Heart right ventricle (tissue), 16 donors: ENCODE measurements at regions not wholly inside any gene's neighbourhood (a gene's known extent, or its start where the extent isn't known, plus 50 kb on each side); places are given as distances from the start of the nearest gene placed in this dataset.

ENCODE experiments used
- ATAC-seq, 8 donors: fragments of 200-7000 bp; cut with Tn5 transposase; one replicate each; pipeline ENCODE4 v1.9.1; 2020; ENCODE audit warnings: mild to moderate bottlenecking in 8 of 8, moderate library complexity in 8 of 8, moderate number of reproducible peaks in 1 of 8
- DNase-seq, 2 donors: peaks; one replicate each; pipeline ENCODE4 v3.0.0-alpha.2; 2020
- H3K27ac ChIP-seq, 10 donors: fragments of 200-600 bp; sonication (generic) in 2 of 10; one replicate each; pipeline versions ENCODE4 v1.5.0 to v1.8.0; 2020 to 2022; ENCODE audit warnings: mild to moderate bottlenecking in 3 of 10
- H3K27me3 ChIP-seq, 7 donors: fragments of 200-600 bp; one replicate each; pipeline ENCODE4 v1.8.0; 2021 to 2022; ENCODE audit warnings: mild to moderate bottlenecking in 2 of 7
- H3K36me3 ChIP-seq, 9 donors: fragments of 200-600 bp; sonication (generic) in 1 of 9; one replicate each; pipeline versions ENCODE4 v1.5.0 to v1.8.0; 2020 to 2022; ENCODE audit warnings: mild to moderate bottlenecking in 2 of 9
- H3K4me1 ChIP-seq, 9 donors: fragments of 200-600 bp; sonication (generic) in 1 of 9; one replicate each; pipeline versions ENCODE4 v1.5.0 to v1.8.0; 2020 to 2022; ENCODE audit warnings: mild to moderate bottlenecking in 4 of 9
- H3K4me3 ChIP-seq, 10 donors: fragments of 200-600 bp; sonication (generic) in 2 of 10; one replicate each; pipeline versions ENCODE4 v1.5.0 to v1.8.0; 2020 to 2022; ENCODE audit warnings: mild to moderate bottlenecking in 7 of 10, moderate library complexity in 2 of 10
- H3K9me3 ChIP-seq, 11 donors: fragments of 200-600 bp in 10 of 11; sonication (generic) in 2 of 11; one replicate each; pipeline versions ENCODE4 v1.5.0 to v1.8.0; 2013 to 2022; ENCODE audit warnings: mild to moderate bottlenecking in 2 of 11, control low read depth in 1 of 11, moderate library complexity in 1 of 11
- WGBS, 2 donors: extraction: QIAGEN DNeasy Blood & Tissue Kit; methylation state at CpG; one replicate each; pipeline ENCODE4 v1.1.7; 2013; ENCODE audit warnings: inconsistent platforms in 1 of 2; 5-methylcytosine and 5-hydroxymethylcytosine counted together
- intact Hi-C, 10 donors: fragments of 100-400 bp; cut with DNase I; formaldehyde crosslinking; loops; one replicate each; pipeline versions ENCODE4 v1.11.1 to v1.14.2; 2022
- TF ChIP-seq, protein P1 (sequence below), 9 donors: fragments of 200-600 bp; sonication (generic) in 2 of 9; IDR thresholded peaks; one replicate each; pipeline versions ENCODE4 v1.5.0 to v1.8.0; 2021 to 2022; ENCODE audit warnings: antibody characterized with exemption in 9 of 9, mild to moderate bottlenecking in 5 of 9, moderate library complexity in 1 of 9
- donor health status: Arrhythmogenic right ventricular cardiomyopathy.
- donor health status: ischemic (EF 13 %, LVEDD 7.1; RV severe dilation, severe dysfunction).
- donor health status: healthy with polysubstance abuse.
- donor health status: DM: no; HTN: yes; CAD: no.
- donor health status: DM: no; HTN: no; CAD: no.
- donor health status: ischemic (EF 25% LVEDD 6.9; RV normal size, moderate dysfunction).
- donor health status: ischemic (EF 25% LVEDD 5.7; RV mildly dilated, moderate dysfunction).
- donor health status: healthy.
- donor health status: DM: yes; HTN: yes; CAD: no.
- donor health status: Ischemic cardiomyopathy.
- donor health status: ischemic (EF 35%, LVEDD 5.7; RV mildly dilated, moderate dysfunction).
- donor health status: nonischemic (EF 11% LVEDD 7.7; RV severe dilation, severe dysfunction).
- donor health status: DM: yes; HTN: yes; CAD: no.
- donor health status: PGD.
- donor health status: ischemic (EF 29% LVEDD 5.4; RV normal size, mild dysfunction).
- donor health status: nonischemic (EF 23%, LVEDD 6.1; RV moderate dilation, normal function).

DNA sequence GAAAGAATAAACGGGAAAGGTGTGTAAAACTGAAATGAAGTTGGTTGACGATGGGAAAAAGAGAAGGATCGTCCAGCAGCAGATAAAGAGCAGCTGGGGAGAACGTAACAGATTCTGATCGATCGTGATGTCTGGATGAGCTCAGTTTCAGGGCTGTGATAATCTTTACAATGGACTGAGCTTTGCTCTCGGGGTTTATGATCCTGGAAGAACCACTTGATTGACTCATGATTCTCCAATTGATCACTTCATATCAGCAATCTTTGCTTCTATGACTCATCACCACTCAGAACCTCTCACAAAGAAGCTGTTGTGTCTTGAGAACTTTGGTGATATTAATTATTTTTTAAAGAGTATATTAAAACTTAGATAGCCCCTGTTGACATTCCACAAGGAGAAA is 690.7 kb downstream of the TUSC7 start:
- peaks cover 0 to 4% (median 0%) of the 10 kb centered on the region in 9 donors for H3K4me1 ChIP-seq
- no peak overlapping the region for H3K4me3 ChIP-seq
- WGBS, 2 donors: 45 to 58% methylated on average over 7 of the region's 7 CpGs
- no peak for ATAC-seq
- H3K27ac ChIP-seq: no peak overlapping the region
- H3K36me3 ChIP-seq: no peaks in the 10 kb centered on the region
- no peaks in the 10 kb centered on the region for H3K9me3 ChIP-seq
- H3K27me3 ChIP-seq: peaks cover 0 to 32% (median 10%) of the 10 kb centered on the region in 7 donors
- DNase-seq: no peak
- intact Hi-C loops: no loop called here
- TF ChIP-seq, protein P1, sequence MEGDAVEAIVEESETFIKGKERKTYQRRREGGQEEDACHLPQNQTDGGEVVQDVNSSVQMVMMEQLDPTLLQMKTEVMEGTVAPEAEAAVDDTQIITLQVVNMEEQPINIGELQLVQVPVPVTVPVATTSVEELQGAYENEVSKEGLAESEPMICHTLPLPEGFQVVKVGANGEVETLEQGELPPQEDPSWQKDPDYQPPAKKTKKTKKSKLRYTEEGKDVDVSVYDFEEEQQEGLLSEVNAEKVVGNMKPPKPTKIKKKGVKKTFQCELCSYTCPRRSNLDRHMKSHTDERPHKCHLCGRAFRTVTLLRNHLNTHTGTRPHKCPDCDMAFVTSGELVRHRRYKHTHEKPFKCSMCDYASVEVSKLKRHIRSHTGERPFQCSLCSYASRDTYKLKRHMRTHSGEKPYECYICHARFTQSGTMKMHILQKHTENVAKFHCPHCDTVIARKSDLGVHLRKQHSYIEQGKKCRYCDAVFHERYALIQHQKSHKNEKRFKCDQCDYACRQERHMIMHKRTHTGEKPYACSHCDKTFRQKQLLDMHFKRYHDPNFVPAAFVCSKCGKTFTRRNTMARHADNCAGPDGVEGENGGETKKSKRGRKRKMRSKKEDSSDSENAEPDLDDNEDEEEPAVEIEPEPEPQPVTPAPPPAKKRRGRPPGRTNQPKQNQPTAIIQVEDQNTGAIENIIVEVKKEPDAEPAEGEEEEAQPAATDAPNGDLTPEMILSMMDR (IDR thresholded peaks at IDR 0.05): no peak

DNA sequence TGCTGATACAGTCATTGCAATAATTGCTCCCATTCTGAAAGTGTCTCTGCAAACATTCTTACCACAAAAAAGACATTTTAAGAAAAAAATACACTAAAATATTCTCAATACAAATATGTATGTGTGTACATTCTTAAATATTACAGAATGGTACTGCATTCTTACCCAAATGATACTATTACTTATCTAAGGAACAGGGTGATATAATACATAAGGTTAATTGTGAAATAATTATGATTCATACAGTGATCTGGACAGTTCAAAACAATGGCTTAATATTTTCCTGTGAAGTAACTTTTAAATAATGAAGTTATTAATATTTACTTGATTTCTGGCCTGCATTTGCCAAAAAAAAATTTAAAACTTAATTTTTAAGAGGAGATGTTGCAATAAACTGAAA is 694.6 kb downstream of the TUSC7 start:
- no peaks in the 10 kb centered on the region for H3K27me3 ChIP-seq
- intact Hi-C loops: no loop called here
- DNase-seq (no peak), ATAC-seq (no peak)
- no peaks in the 10 kb centered on the region for H3K9me3 ChIP-seq
- TF ChIP-seq, protein P1 (IDR thresholded peaks at IDR 0.05): no peak
- peaks cover 0 to 4% (median 0%) of the 10 kb centered on the region in 9 donors for H3K4me1 ChIP-seq
- no peak overlapping the region for H3K4me3 ChIP-seq
- no peaks in the 10 kb centered on the region for H3K36me3 ChIP-seq
- no peak overlapping the region for H3K27ac ChIP-seq

DNA sequence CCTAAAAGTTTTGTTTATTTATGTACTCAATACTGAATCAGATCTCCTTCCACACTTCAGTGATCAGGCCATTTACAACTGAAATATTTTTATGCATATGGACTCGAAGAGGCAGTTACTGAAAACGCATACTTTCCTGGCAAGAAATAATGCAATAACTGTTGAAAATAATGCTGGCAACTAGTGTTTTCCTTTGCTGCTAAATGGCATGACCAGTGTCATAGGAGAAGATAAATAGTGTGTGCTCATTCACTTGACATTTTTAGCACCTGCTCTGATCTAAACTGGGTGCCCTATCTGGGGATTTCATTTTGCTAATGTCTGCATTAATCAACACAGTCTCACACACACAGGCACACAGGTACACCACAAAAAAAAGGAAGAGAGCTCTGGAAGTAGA is 695.2 kb downstream of the TUSC7 start:
- Histone ChIP-seq H3K4me3 (no peak overlapping the region), H3K4me1 (peaks cover 0 to 4% (median 0%) of the 10 kb centered on the region in 9 donors), H3K9me3 (no peaks in the 10 kb centered on the region), H3K27ac (no peak overlapping the region), H3K27me3 (no peaks in the 10 kb centered on the region), H3K36me3 (no peaks in the 10 kb centered on the region)
- intact Hi-C loops: no loop called here
- TF ChIP-seq, protein P1 (IDR thresholded peaks at IDR 0.05): no peak
- 75 to 80% methylated on average over 2 of the region's 2 CpGs for WGBS, 2 donors
- DNase-seq: no peak
- no peak for ATAC-seq

DNA sequence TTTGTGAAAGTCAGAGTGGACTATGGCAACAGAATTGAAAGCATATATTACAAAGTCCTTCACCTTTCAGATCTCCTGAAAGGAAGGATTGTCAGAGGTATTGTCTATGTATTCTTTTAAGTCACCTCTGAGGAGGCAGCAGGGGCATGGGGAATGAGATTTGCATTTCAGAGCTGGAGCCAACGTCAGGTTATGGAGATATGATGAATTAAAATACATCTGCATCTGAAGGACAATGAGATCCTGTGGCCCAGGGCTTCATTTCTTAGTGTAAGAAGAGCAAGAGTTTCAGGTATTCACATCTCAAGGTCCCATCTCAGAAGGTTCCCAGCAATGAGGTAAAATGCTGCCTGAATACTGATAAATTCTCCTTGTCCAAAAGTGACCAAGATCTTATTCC is 695.8 kb downstream of the TUSC7 start:
- Histone ChIP-seq H3K4me1 (peaks cover 0 to 4% (median 0%) of the 10 kb centered on the region in 9 donors), H3K9me3 (no peaks in the 10 kb centered on the region), H3K36me3 (no peaks in the 10 kb centered on the region), H3K27ac (no peak overlapping the region), H3K4me3 (no peak overlapping the region), H3K27me3 (no peaks in the 10 kb centered on the region)
- TF ChIP-seq, protein P1 (IDR thresholded peaks at IDR 0.05): no peak
- DNase-seq (no peak), ATAC-seq (no peak)
- WGBS, 2 donors: 19 to 31% methylated on average over 1 of the region's 1 CpG
- intact Hi-C loops: no loop called here

DNA sequence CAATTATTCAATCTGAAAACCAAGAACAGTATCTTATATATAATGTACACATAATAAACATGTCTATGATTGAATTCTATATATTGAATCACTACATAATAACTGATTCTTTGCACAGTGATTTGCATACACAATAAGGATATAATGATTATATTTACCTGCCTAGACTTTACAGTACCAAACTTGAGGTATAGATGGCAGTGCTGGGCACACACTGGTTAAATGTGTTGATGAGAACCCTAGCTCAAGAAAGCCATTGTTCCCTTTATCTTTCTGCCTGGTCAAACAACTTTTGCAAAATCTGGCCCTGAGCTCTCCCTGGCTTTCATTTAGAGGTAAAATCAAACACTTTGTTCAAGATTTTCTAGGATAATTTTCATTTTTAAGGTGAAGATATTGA is 697.7 kb downstream of the TUSC7 start:
- Histone ChIP-seq H3K4me3 (no peak overlapping the region), H3K27ac (no peak overlapping the region), H3K27me3 (no peaks in the 10 kb centered on the region), H3K36me3 (no peaks in the 10 kb centered on the region), H3K4me1 (peaks cover 0 to 7% (median 0%) of the 10 kb centered on the region in 9 donors), H3K9me3 (no peaks in the 10 kb centered on the region)
- ATAC-seq (no peak), DNase-seq (no peak)
- TF ChIP-seq, protein P1 (IDR thresholded peaks at IDR 0.05): peak in 1 of 9 donors; percentile 11
- intact Hi-C loops: no loop called here
